MM.1S (cell line): ENCODE measurements at regions not wholly inside any gene's neighbourhood (a gene's known extent, or its start where the extent isn't known, plus 50 kb on each side); places are given as distances from the start of the nearest gene placed in this dataset.

Source experiments
- DNase-seq: peaks from one replicate; pipeline ENCODE4 v3.0.0-alpha.2; 2015
- H2AFZ ChIP-seq: fragments of 300-600 bp; sonication (generic); 2 replicates; pipeline ENCODE4 v1.6.0; 2016; ENCODE audit warnings: antibody characterized with exemption, low read length
- H3F3A ChIP-seq: fragments of 300-600 bp; sonication (generic); 2 replicates; pipeline ENCODE4 v1.6.1; 2016; ENCODE audit warnings: mild to moderate bottlenecking, antibody characterized with exemption, low read length, moderate library complexity, mixed read lengths; ENCODE audit not compliant: insufficient read depth
- H3K27ac ChIP-seq: fragments of 300-600 bp; sonication (generic); 2 replicates; pipeline ENCODE4 v1.5.1; 2016; ENCODE audit warnings: mild to moderate bottlenecking, low read length
- H3K27me3 ChIP-seq: fragments of 300-600 bp; sonication (generic); replicated peaks from 2 replicates; pipeline ENCODE4 v1.6.0; 2016; ENCODE audit warnings: low read length; ENCODE audit not compliant: insufficient read depth
- H3K36me3 ChIP-seq: fragments of 300-600 bp; sonication (generic); replicated peaks from 2 replicates; pipeline ENCODE4 v1.6.1; 2016; ENCODE audit warnings: mild to moderate bottlenecking, low read length, mixed read lengths; ENCODE audit not compliant: insufficient read depth
- H3K4me1 ChIP-seq: fragments of 300-600 bp; sonication (generic); 2 replicates; pipeline ENCODE4 v1.6.1; 2016; ENCODE audit warnings: low read length, mixed read lengths
- H3K4me2 ChIP-seq: fragments of 300-600 bp; sonication (generic); 2 replicates; pipeline ENCODE4 v1.6.0; 2016; ENCODE audit warnings: low read depth, low read length
- H3K4me3 ChIP-seq: fragments of 300-600 bp; sonication (generic); 2 replicates; pipeline ENCODE4 v1.5.1; 2016; ENCODE audit warnings: low read length, mixed read lengths
- H3K79me2 ChIP-seq: fragments of 300-600 bp; sonication (generic); 2 replicates; pipeline ENCODE4 v1.6.1; 2016; ENCODE audit warnings: mixed run types, low read length, mixed read lengths
- H3K9ac ChIP-seq: fragments of 300-600 bp; sonication (generic); 2 replicates; pipeline ENCODE4 v1.6.1; 2016; ENCODE audit warnings: low read length, mixed read lengths
- H3K9me2 ChIP-seq: fragments of 300-600 bp; sonication (generic); replicated peaks from 2 replicates; pipeline ENCODE4 v1.6.1; 2016; ENCODE audit warnings: mild to moderate bottlenecking, low read length, mixed read lengths; ENCODE audit not compliant: insufficient read depth
- H3K9me3 ChIP-seq: fragments of 300-600 bp; sonication (generic); replicated peaks from 2 replicates; pipeline ENCODE4 v1.6.1; 2016; ENCODE audit warnings: mild to moderate bottlenecking, low read length, mixed read lengths; ENCODE audit not compliant: insufficient read depth
- H4K20me1 ChIP-seq: fragments of 300-600 bp; sonication (generic); 2 replicates; pipeline ENCODE4 v1.6.1; 2016; ENCODE audit warnings: mild to moderate bottlenecking, low read length, moderate library complexity, mixed read lengths; ENCODE audit not compliant: insufficient read depth
- CTCF ChIP-seq: fragments of 300-600 bp; sonication (generic); IDR thresholded peaks from 2 replicates; pipeline ENCODE4 v1.5.1; 2016; ENCODE audit warnings: antibody characterized with exemption, low read length, mixed read lengths
- EZH2 ChIP-seq: fragments of 300-600 bp; sonication (generic); optimal IDR thresholded peaks from 2 replicates; pipeline ENCODE3; 2017; ENCODE audit warnings: low read depth, mild to moderate bottlenecking, antibody characterized with exemption, low read length, mixed read lengths
- EZH2phosphoT487 ChIP-seq: fragments of 300-600 bp; sonication (generic); IDR thresholded peaks from 2 replicates; pipeline ENCODE4 v1.6.1; 2018; ENCODE audit warnings: antibody characterized with exemption, low read length

- no peak overlapping the region for H2AFZ ChIP-seq
- no peaks in the 10 kb centered on the region for H3K9me2 ChIP-seq
- H3F3A ChIP-seq: no peaks in the 10 kb centered on the region
- H3K36me3 ChIP-seq: no peaks in the 10 kb centered on the region
- TF ChIP-seq CTCF: no peak
- no peak for TF ChIP-seq EZH2
- H3K4me1 ChIP-seq: no peaks in the 10 kb centered on the region
- no peak overlapping the region for H3K4me3 ChIP-seq
- no peak overlapping the region for H3K27ac ChIP-seq
- H4K20me1 ChIP-seq: no peaks in the 10 kb centered on the region
- no peak overlapping the region for H3K9ac ChIP-seq
- no peak overlapping the region for H3K4me2 ChIP-seq
- no peak for DNase-seq
- no peaks in the 10 kb centered on the region for H3K9me3 ChIP-seq
- no peaks in the 10 kb centered on the region for H3K79me2 ChIP-seq
- no peaks in the 10 kb centered on the region for H3K27me3 ChIP-seq
These were observed 168.7 kb upstream of the CTBP2 start for GRCh38 chr10:125329056-125329455.

- H3K36me3 ChIP-seq: no peaks in the 10 kb centered on the region
- no peaks in the 10 kb centered on the region for H3K9me3 ChIP-seq
- H3K27me3 ChIP-seq: peaks cover 4% of the 10 kb centered on the region; the same call in 1 of the 2 replicates
- H3F3A ChIP-seq: no peaks in the 10 kb centered on the region
- no peak overlapping the region for H3K27ac ChIP-seq
- no peaks in the 10 kb centered on the region for H3K9me2 ChIP-seq
- H2AFZ ChIP-seq: no peak overlapping the region
- H3K4me2 ChIP-seq: no peak overlapping the region
- no peaks in the 10 kb centered on the region for H3K79me2 ChIP-seq
- H3K9ac ChIP-seq: no peak overlapping the region
- TF ChIP-seq EZH2phosphoT487: no peak
- no peak for TF ChIP-seq CTCF
- no peak for TF ChIP-seq EZH2
- H4K20me1 ChIP-seq: no peaks in the 10 kb centered on the region
- no peak overlapping the region for H3K4me3 ChIP-seq
- DNase-seq: no peak
- H3K4me1 ChIP-seq: no peaks in the 10 kb centered on the region
These were observed 165.0 kb upstream of the CTBP2 start for GRCh38 chr10:125325326-125325725.

- DNase-seq: no peak
- no peak overlapping the region for H3K4me2 ChIP-seq
- H3K79me2 ChIP-seq: no peaks in the 10 kb centered on the region
- H2AFZ ChIP-seq: no peak overlapping the region
- no peaks in the 10 kb centered on the region for H3K4me1 ChIP-seq
- H4K20me1 ChIP-seq: no peaks in the 10 kb centered on the region
- H3K36me3 ChIP-seq: no peaks in the 10 kb centered on the region
- H3K9me2 ChIP-seq: no peaks in the 10 kb centered on the region
- peaks cover 6% of the 10 kb centered on the region; the same call in 1 of the 2 replicates for H3K27me3 ChIP-seq
- H3K9ac ChIP-seq: no peak overlapping the region
- H3K9me3 ChIP-seq: no peaks in the 10 kb centered on the region
- no peak overlapping the region for H3K27ac ChIP-seq
- TF ChIP-seq EZH2phosphoT487 (no peak), CTCF (no peak), EZH2 (no peak)
- no peaks in the 10 kb centered on the region for H3F3A ChIP-seq
- no peak overlapping the region for H3K4me3 ChIP-seq
These were observed 156.1 kb upstream of the CTBP2 start for GRCh38 chr10:125316436-125316835.

GRCh38 chr10:125300937-125301336 lies 140.6 kb upstream of the CTBP2 start:
- no peaks in the 10 kb centered on the region for H3K4me1 ChIP-seq
- no peak overlapping the region for H3K27ac ChIP-seq
- H4K20me1 ChIP-seq: no peaks in the 10 kb centered on the region
- H3K27me3 ChIP-seq: no peaks in the 10 kb centered on the region; the same call in 1 of the 2 replicates
- no peak for DNase-seq
- no peak overlapping the region for H3K9ac ChIP-seq
- no peak overlapping the region for H2AFZ ChIP-seq
- no peaks in the 10 kb centered on the region for H3K9me3 ChIP-seq
- TF ChIP-seq CTCF (no peak), EZH2phosphoT487 (no peak), EZH2 (no peak)
- no peaks in the 10 kb centered on the region for H3K79me2 ChIP-seq
- H3F3A ChIP-seq: no peaks in the 10 kb centered on the region
- no peaks in the 10 kb centered on the region for H3K36me3 ChIP-seq
- no peak overlapping the region for H3K4me2 ChIP-seq
- H3K9me2 ChIP-seq: no peaks in the 10 kb centered on the region
- H3K4me3 ChIP-seq: no peak overlapping the region
